C4-2B (cell line): ENCODE measurements at regions not wholly inside any gene's neighbourhood (a gene's known extent, or its start where the extent isn't known, plus 50 kb on each side); places are given as distances from the start of the nearest gene placed in this dataset.
"Not testable (repeated sequence)": the region's sequence is repeated elsewhere in the genome, so short reads cannot be mapped to it uniquely, and the experiment has no call there.

Experiments
- ZFX ChIP-seq: fragments of 450-650 bp; IDR thresholded peaks from 2 replicates; pipeline ENCODE4 v1.6.1; 2017
- TF ChIP-seq, protein P1 (sequence below): fragments of 450-650 bp; conservative IDR thresholded peaks from 2 replicates; pipeline ENCODE4 v1.5.1; 2017; ENCODE audit warnings: mild to moderate bottlenecking

GRCh38 chr16:32861476-32862201, 185.7 kb upstream of the TP53TG3 start:
- TF ChIP-seq, protein P1, sequence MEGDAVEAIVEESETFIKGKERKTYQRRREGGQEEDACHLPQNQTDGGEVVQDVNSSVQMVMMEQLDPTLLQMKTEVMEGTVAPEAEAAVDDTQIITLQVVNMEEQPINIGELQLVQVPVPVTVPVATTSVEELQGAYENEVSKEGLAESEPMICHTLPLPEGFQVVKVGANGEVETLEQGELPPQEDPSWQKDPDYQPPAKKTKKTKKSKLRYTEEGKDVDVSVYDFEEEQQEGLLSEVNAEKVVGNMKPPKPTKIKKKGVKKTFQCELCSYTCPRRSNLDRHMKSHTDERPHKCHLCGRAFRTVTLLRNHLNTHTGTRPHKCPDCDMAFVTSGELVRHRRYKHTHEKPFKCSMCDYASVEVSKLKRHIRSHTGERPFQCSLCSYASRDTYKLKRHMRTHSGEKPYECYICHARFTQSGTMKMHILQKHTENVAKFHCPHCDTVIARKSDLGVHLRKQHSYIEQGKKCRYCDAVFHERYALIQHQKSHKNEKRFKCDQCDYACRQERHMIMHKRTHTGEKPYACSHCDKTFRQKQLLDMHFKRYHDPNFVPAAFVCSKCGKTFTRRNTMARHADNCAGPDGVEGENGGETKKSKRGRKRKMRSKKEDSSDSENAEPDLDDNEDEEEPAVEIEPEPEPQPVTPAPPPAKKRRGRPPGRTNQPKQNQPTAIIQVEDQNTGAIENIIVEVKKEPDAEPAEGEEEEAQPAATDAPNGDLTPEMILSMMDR = not testable (repeated sequence)
- TF ChIP-seq ZFX = not testable (repeated sequence)
